Tibial nerve (tissue), 4 donors: ENCODE measurements at regions not wholly inside any gene's neighbourhood (a gene's known extent, or its start where the extent isn't known, plus 50 kb on each side); places are given as distances from the start of the nearest gene placed in this dataset.

Source experiments
- DNase-seq, 2 donors: peaks; one replicate each; pipeline ENCODE4 v3.0.0-alpha.2; 2019; ENCODE audit warnings: low spot score in 2 of 2
- H3K27ac ChIP-seq, 4 donors: fragments of 200-600 bp; sonication (generic) in 3 of 4; one replicate each; pipeline ENCODE4 v1.5.1; 2017 to 2019; ENCODE audit warnings: mild to moderate bottlenecking in 1 of 4
- H3K27me3 ChIP-seq, 2 donors: fragments of 200-600 bp; sonication (generic) in 1 of 2; one replicate each; pipeline versions ENCODE4 v1.5.1 to v1.6.0; 2017 to 2019
- H3K36me3 ChIP-seq, 3 donors: fragments of 200-600 bp; sonication (generic); one replicate each; pipeline ENCODE4 v1.5.1; 2018 to 2019
- H3K4me1 ChIP-seq, 4 donors: fragments of 200-600 bp; sonication (generic) in 3 of 4; one replicate each; pipeline ENCODE4 v1.5.1; 2017 to 2019
- H3K4me3 ChIP-seq, 4 donors: fragments of 200-600 bp; sonication (generic) in 3 of 4; one replicate each; pipeline ENCODE4 v1.5.1; 2017 to 2019; ENCODE audit warnings: mild to moderate bottlenecking in 1 of 4, moderate library complexity in 1 of 4
- H3K9me3 ChIP-seq, 4 donors: fragments of 200-600 bp; sonication (generic) in 3 of 4; one replicate each; pipeline ENCODE4 v1.5.1; 2017 to 2019
- EP300 ChIP-seq, 2 donors: sonication (generic); formaldehyde crosslinking; IDR thresholded peaks; one replicate each; pipeline ENCODE4 v1.6.1; 2017; ENCODE audit warnings: antibody characterized with exemption in 2 of 2, mild to moderate bottlenecking in 1 of 2
- POLR2A ChIP-seq, 2 donors: fragments of 450-650 bp; IDR thresholded peaks; one replicate each; pipeline ENCODE4 v1.6.1; 2017; ENCODE audit warnings: antibody characterized with exemption in 2 of 2, mild to moderate bottlenecking in 2 of 2, moderate library complexity in 2 of 2
- WGBS, 2 donors: methylation state at CpG; one replicate each; pipeline ENCODE4 v1.1.5; 2018; 5-methylcytosine and 5-hydroxymethylcytosine counted together
- TF ChIP-seq, protein P1 (sequence below), 5 experiments: fragments of 200-600 bp in 3 of 5; fragments of 450-650 bp in 2 of 5; sonication (generic) in 3 of 5; IDR thresholded peaks; one replicate each; pipeline ENCODE4 v1.5.1; 2016 to 2019; ENCODE audit warnings: antibody characterized with exemption in 5 of 5, mild to moderate bottlenecking in 3 of 5, moderate library complexity in 2 of 5

DNA sequence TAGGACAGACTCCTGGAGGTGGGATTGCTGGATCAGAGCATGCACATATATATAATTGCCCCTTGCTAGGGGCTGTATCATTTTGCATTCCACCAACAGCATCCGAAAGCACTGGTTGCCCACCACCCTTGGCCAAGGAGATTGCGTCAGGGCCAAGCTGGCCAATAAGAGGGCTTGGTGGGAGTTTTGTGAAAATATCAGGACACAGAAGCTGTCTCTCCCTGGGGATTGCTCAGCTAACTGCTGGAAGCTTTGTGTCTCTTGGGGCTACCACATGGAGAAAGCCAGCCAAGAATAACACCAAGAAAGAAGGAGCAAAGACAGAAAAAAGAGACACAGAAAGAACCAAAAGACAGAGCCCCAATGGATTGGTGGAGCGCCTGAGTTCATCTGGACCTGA is 90.6 kb upstream of the RALGAPA2 start:
- H3K27ac ChIP-seq: no peak overlapping the region
- DNase-seq: no peak
- H3K9me3 ChIP-seq: no peaks in the 10 kb centered on the region
- TF ChIP-seq EP300 (IDR thresholded peaks at IDR 0.05): no peak
- no peak for TF ChIP-seq POLR2A (IDR thresholded peaks at IDR 0.05)
- TF ChIP-seq, protein P1, sequence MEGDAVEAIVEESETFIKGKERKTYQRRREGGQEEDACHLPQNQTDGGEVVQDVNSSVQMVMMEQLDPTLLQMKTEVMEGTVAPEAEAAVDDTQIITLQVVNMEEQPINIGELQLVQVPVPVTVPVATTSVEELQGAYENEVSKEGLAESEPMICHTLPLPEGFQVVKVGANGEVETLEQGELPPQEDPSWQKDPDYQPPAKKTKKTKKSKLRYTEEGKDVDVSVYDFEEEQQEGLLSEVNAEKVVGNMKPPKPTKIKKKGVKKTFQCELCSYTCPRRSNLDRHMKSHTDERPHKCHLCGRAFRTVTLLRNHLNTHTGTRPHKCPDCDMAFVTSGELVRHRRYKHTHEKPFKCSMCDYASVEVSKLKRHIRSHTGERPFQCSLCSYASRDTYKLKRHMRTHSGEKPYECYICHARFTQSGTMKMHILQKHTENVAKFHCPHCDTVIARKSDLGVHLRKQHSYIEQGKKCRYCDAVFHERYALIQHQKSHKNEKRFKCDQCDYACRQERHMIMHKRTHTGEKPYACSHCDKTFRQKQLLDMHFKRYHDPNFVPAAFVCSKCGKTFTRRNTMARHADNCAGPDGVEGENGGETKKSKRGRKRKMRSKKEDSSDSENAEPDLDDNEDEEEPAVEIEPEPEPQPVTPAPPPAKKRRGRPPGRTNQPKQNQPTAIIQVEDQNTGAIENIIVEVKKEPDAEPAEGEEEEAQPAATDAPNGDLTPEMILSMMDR (IDR thresholded peaks at IDR 0.05): no peak
- no peaks in the 10 kb centered on the region for H3K36me3 ChIP-seq
- no peaks in the 10 kb centered on the region for H3K4me1 ChIP-seq
- WGBS, 2 donors: 78 to 88% methylated on average over 3 of the region's 3 CpGs
- H3K4me3 ChIP-seq: no peak overlapping the region
- no peaks in the 10 kb centered on the region for H3K27me3 ChIP-seq

DNA sequence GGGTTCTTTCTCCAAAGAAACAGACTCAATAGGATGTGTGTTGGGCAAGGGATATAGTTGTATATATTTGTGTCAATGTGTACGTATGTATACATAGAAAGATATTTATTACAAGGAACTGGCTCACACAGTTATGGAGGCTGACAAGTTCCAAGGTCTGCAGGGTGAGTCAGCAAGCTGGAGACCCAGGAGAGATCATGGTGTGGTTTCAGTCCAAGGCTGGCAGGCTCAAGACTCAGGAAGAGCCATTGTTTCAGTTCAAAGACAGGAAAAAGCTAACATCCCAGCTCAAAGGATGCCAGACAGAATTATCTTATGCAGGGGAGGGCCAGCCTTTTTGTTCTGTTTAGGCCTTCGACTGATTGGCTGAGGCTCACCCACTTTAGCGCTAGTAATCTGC is 89.9 kb upstream of the RALGAPA2 start:
- TF ChIP-seq EP300 (IDR thresholded peaks at IDR 0.05): no peak
- TF ChIP-seq, protein P1 (IDR thresholded peaks at IDR 0.05): no peak
- no peak for TF ChIP-seq POLR2A (IDR thresholded peaks at IDR 0.05)
- Histone ChIP-seq H3K4me3 (no peak overlapping the region), H3K4me1 (peaks cover 0 to 5% (median 0%) of the 10 kb centered on the region in 4 donors), H3K36me3 (no peaks in the 10 kb centered on the region), H3K27ac (no peak overlapping the region), H3K27me3 (no peaks in the 10 kb centered on the region), H3K9me3 (no peaks in the 10 kb centered on the region)
- 80 to 90% methylated on average over 3 of the region's 3 CpGs for WGBS, 2 donors
- no peak for DNase-seq

DNA sequence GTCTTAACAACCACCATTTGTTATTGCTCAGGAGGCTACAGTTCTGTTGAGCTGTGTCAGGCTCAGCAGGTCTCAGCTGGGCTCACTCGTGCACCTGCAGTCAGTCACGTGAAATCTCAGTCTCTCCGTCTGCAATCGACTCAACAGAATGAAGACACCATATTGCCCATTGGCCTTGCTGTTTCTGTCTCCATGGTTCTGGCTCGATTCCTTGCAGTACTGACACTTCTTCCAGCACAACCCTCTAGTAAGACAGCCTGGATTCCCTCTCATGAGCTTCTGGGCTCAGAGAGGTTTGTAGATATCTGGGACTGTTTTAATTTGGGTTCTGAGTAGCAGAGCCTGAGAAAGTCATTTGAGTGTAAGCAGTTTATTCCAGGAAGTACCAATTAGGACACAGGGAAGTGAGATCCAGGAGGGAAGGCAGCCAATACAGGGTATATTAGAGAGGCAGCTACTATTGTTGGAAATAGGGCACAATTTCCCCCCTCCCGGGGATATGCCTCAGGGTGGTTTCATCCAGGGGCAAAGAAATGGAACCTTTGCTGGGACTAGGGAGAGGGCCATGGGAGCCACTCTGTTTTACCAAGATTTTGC is 87.4 kb upstream of the RALGAPA2 start:
- Histone ChIP-seq H3K27me3 (peaks cover 0 to 8% of the 10 kb centered on the region in 2 donors), H3K36me3 (no peaks in the 10 kb centered on the region), H3K4me1 (peaks cover 0 to 6% (median 0%) of the 10 kb centered on the region in 4 donors), H3K4me3 (no peak overlapping the region), H3K9me3 (no peaks in the 10 kb centered on the region), H3K27ac (no peak overlapping the region)
- TF ChIP-seq POLR2A (IDR thresholded peaks at IDR 0.05) (no peak), EP300 (IDR thresholded peaks at IDR 0.05) (no peak)
- TF ChIP-seq, protein P1 (IDR thresholded peaks at IDR 0.05): no peak
- no peak for DNase-seq
- WGBS, 2 donors: 84 to 87% methylated on average over 6 of the region's 6 CpGs

DNA sequence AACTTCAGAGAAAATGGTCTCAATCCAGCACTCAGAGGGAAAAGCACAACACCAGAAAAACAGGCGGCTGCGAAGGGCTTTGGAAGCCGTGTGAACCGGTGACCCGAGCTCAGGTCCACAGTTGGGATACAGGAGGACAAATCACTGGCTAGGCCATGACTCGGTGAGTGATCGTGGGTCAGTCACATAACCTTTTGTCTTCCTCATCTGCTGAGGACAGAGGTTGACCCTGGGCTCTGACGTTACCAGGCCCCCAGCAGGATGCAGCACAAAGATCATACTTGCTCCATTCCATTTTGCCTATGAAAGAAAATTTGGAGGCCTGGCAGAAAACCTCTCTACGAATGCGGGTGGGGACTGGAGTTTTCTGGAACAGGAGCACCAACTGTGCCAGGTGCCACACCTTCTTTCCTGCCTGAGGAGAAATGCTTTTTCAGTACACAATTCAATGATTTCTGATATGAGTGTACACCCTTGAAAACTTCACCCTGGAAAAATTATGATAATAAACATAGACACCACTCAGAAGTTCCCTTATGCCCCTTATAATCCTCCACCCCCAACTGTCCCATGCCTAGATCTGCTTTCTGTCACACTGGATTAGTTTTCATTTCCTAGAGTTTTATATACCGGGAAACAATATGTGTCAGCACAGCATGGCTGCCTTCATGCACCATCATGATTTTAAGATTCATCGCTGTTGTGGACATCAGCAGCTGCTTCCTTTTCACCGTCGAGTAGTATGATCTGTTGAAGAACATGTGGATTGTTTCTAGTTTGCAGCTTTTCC is 85.3 kb upstream of the RALGAPA2 start:
- no peak for TF ChIP-seq POLR2A (IDR thresholded peaks at IDR 0.05)
- TF ChIP-seq EP300 (IDR thresholded peaks at IDR 0.05): no peak
- TF ChIP-seq, protein P1 (IDR thresholded peaks at IDR 0.05): no peak
- Histone ChIP-seq H3K27ac (no peak overlapping the region), H3K9me3 (no peaks in the 10 kb centered on the region), H3K27me3 (peaks cover 0 to 8% of the 10 kb centered on the region in 2 donors), H3K36me3 (no peaks in the 10 kb centered on the region), H3K4me1 (peaks cover 0 to 6% (median 0%) of the 10 kb centered on the region in 4 donors), H3K4me3 (no peak overlapping the region)
- no peak for DNase-seq
- 52 to 69% methylated on average over 14 of the region's 14 CpGs for WGBS, 2 donors

DNA sequence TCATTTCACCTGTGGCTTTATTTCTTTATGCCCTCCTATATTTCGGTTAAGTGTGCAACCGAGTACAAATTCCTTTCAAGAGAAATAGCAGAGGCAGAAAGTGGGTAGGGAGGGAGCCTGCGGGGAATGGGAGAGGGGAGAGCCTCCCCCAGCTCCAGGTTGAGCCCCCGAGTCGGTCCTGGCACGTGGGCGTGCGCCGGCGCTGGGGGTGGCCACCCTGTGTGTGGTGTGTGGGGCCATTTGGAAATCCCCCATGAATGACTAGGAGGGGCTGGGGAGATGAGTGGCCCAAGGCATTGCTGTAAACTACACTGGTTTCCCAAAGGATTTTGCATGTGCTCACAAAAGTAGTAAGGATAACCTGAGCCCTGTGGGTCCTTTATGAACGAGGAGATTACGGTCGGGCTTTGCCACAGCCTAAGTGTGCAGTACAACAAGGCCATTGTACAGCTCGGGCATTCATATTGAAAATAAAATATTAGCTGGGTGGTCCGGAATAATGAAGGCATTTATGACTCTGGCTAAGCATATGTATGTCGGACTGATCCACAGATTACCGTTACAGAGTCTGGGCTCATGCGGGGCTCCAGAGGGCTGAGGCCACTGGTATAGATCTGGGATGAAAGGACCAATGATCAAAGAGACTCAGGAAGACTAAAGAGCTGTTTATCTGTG is 84.5 kb upstream of the RALGAPA2 start:
- Histone ChIP-seq H3K9me3 (no peaks in the 10 kb centered on the region), H3K4me3 (no peak overlapping the region), H3K4me1 (peaks cover 0 to 6% (median 0%) of the 10 kb centered on the region in 4 donors), H3K27ac (no peak overlapping the region), H3K27me3 (peaks cover 0 to 8% of the 10 kb centered on the region in 2 donors), H3K36me3 (no peaks in the 10 kb centered on the region)
- 52 to 56% methylated on average over 18 of the region's 18 CpGs for WGBS, 2 donors
- TF ChIP-seq, protein P1 (IDR thresholded peaks at IDR 0.05): no peak
- TF ChIP-seq POLR2A (IDR thresholded peaks at IDR 0.05) (no peak), EP300 (IDR thresholded peaks at IDR 0.05) (no peak)
- no peak for DNase-seq
